ENCODE measurements at regions not wholly inside any gene's neighbourhood (a gene's known extent, or its start where the extent isn't known, plus 50 kb on each side); places are given as distances from the start of the nearest gene placed in this dataset.

GRCh38 chr3:16104156-16104555 is 70.3 kb upstream of the GALNT15 start:
- TF ChIP-seq CTCF (IDR thresholded peaks at IDR 0.05) (no peak), ZFX (IDR thresholded peaks at IDR 0.05; ENCODE audit: borderline replicate concordance) (no peak)

Data from 22Rv1 (cell line).